ENCODE measurements at regions not wholly inside any gene's neighbourhood (a gene's known extent, or its start where the extent isn't known, plus 50 kb on each side); places are given as distances from the start of the nearest gene placed in this dataset.

DNA sequence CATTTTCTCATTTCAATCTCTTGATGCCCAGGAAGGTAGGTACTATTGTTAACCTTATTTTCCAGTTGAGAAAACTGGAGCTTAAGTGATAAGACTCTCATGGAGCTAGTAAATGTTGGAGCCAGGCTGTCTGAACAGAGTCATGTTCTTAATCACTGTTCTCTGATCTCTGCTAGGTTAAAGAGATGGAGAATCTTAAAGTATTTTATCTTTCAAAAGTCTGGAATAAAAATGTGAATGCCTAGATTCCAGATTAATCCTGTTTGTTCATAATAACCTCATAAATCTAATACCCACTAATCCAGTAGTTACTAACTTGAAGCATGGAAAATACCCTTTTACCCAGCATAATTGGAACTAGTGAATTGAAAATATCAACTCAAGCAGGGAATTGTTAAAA is 341.0 kb upstream of the RGS6 start:
- Histone ChIP-seq H3K4me3 (no peak overlapping the region), H3K36me3 (no peaks in the 10 kb centered on the region), H3K9me3 (no peaks in the 10 kb centered on the region), H3K27ac (no peak overlapping the region), H3K27me3 (no peaks in the 10 kb centered on the region), H3K4me1 (peaks cover 0 to 41% (median 10%) of the 10 kb centered on the region in 3 donors)
- TF ChIP-seq, protein P1, sequence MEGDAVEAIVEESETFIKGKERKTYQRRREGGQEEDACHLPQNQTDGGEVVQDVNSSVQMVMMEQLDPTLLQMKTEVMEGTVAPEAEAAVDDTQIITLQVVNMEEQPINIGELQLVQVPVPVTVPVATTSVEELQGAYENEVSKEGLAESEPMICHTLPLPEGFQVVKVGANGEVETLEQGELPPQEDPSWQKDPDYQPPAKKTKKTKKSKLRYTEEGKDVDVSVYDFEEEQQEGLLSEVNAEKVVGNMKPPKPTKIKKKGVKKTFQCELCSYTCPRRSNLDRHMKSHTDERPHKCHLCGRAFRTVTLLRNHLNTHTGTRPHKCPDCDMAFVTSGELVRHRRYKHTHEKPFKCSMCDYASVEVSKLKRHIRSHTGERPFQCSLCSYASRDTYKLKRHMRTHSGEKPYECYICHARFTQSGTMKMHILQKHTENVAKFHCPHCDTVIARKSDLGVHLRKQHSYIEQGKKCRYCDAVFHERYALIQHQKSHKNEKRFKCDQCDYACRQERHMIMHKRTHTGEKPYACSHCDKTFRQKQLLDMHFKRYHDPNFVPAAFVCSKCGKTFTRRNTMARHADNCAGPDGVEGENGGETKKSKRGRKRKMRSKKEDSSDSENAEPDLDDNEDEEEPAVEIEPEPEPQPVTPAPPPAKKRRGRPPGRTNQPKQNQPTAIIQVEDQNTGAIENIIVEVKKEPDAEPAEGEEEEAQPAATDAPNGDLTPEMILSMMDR (IDR thresholded peaks at IDR 0.05), result no peak
- TF ChIP-seq EP300 (IDR thresholded peaks at IDR 0.05), result no peak
- TF ChIP-seq POLR2A (IDR thresholded peaks at IDR 0.05), result no peak
- TF ChIP-seq POLR2AphosphoS5 (IDR thresholded peaks at IDR 0.05), result no peak
- ATAC-seq, result no peak

DNA sequence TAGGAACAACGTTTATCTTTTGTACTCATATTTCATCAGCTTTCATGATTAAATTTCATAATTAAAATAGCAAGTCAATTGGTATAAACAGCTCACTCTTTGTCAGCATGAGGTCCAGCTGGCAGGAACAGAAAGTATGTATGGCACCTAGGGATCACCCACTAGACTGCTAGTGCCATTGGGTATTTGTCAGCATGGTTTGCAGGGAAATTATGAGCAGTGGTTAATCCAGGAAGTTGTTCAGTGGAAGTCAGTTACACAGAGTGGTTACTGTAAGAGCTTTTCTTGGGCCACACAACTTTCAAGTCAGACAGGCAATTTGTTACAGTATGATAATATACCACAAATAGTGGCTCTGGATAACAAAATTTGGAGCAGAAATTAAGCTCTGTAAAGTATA is 340.3 kb upstream of the RGS6 start:
- Histone ChIP-seq H3K4me3 (no peak overlapping the region), H3K27ac (no peak overlapping the region), H3K27me3 (no peaks in the 10 kb centered on the region), H3K9me3 (no peaks in the 10 kb centered on the region), H3K36me3 (no peaks in the 10 kb centered on the region), H3K4me1 (peaks cover 0 to 34% (median 10%) of the 10 kb centered on the region in 3 donors)
- TF ChIP-seq, protein P1 (IDR thresholded peaks at IDR 0.05), result no peak
- no peak for TF ChIP-seq EP300 (IDR thresholded peaks at IDR 0.05)
- TF ChIP-seq POLR2AphosphoS5 (IDR thresholded peaks at IDR 0.05), result peak; percentile 76
- WGBS, 2 donors (ENCODE audit: low coverage in 1 of 2), result 22% methylated on average over 1 of the region's 1 CpG
- ATAC-seq, result no peak

DNA sequence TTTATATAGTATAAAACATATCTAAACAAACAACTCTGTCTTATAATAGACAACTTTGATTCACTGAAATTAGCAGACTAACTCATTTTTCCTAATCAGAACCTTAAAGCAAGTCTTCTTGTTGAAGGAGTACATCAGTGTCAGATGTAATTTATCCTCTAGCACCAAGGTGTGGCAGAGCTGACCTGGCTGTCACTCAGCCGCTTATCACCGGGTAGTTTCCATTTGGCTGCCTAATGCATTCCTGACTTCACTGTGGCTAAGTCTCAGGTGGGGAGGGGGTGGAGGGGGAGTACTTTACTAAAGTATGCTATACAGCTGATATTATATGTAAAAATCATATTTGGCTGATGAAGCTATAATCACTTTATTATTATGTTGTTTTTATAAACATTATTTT is 339.9 kb upstream of the RGS6 start:
- H3K27me3 ChIP-seq, result no peaks in the 10 kb centered on the region
- peaks cover 0 to 30% (median 10%) of the 10 kb centered on the region in 3 donors for H3K4me1 ChIP-seq
- no peak overlapping the region for H3K4me3 ChIP-seq
- WGBS, 2 donors (ENCODE audit: low coverage in 1 of 2), result 50 to 75% methylated on average over 2 of the region's 2 CpGs
- no peaks in the 10 kb centered on the region for H3K9me3 ChIP-seq
- no peak for ATAC-seq
- TF ChIP-seq POLR2A (IDR thresholded peaks at IDR 0.05) (no peak), EP300 (IDR thresholded peaks at IDR 0.05) (no peak), POLR2AphosphoS5 (IDR thresholded peaks at IDR 0.05) (no peak)
- TF ChIP-seq, protein P1 (IDR thresholded peaks at IDR 0.05), result no peak
- no peak overlapping the region for H3K27ac ChIP-seq
- no peaks in the 10 kb centered on the region for H3K36me3 ChIP-seq

DNA sequence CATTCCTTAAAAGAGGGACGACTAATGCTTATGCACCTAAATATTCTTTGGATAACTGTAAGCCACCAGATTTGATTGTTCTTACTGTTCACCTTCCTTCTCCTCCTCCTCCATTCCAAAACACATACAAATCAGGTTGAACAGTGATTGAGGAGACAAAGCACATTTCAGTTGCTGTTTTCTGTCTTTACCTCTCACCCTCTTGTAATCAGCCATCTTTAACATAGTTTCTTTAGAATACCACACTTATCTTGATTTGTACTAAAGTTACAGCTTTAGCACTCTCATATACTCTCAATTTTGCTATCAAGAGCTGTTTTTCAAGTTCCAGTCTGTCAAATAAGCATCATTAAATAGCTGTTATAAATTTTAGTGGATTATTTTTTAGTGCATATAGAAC is 338.3 kb upstream of the RGS6 start:
- no peaks in the 10 kb centered on the region for H3K36me3 ChIP-seq
- peaks cover 0 to 28% (median 10%) of the 10 kb centered on the region in 3 donors for H3K4me1 ChIP-seq
- no peaks in the 10 kb centered on the region for H3K9me3 ChIP-seq
- no peak for ATAC-seq
- no peaks in the 10 kb centered on the region for H3K27me3 ChIP-seq
- no peak for TF ChIP-seq POLR2AphosphoS5 (IDR thresholded peaks at IDR 0.05)
- no peak for TF ChIP-seq POLR2A (IDR thresholded peaks at IDR 0.05)
- no peak for TF ChIP-seq EP300 (IDR thresholded peaks at IDR 0.05)
- TF ChIP-seq, protein P1 (IDR thresholded peaks at IDR 0.05), result no peak
- whole genome bisulfite sequencing, 2 donors (ENCODE audit: low coverage in 1 of 2), result 83 to 89% methylated on average over 1 of the region's 1 CpG
- H3K4me3 ChIP-seq, result no peak overlapping the region
- no peak overlapping the region for H3K27ac ChIP-seq

DNA sequence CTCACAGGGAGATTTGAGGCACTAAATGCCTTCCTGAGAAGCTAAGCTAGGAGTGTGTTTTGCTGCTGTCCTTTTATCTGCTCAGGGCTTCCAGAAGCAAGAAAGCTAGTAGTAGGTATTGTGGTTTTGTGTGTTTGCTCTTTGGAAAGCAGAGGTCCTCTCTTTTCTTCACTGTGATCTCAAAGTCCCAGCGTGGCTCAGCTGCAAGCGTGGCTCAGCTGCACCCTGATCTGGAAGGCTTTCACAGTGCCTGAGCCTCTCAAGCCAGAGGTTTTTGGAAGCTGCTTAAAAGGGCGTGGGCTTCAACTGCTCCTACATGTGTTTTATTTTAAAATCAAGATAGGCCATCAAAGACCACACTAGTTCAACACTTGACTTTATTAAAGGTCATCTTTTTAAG is 337.4 kb upstream of the RGS6 start:
- peaks cover 0 to 28% (median 10%) of the 10 kb centered on the region in 3 donors for H3K4me1 ChIP-seq
- ATAC-seq, result no peak
- H3K27me3 ChIP-seq, result no peaks in the 10 kb centered on the region
- no peak overlapping the region for H3K4me3 ChIP-seq
- no peaks in the 10 kb centered on the region for H3K36me3 ChIP-seq
- 0 to 17% methylated on average over 1 to 2 of the region's 3 CpGs for WGBS, 2 donors (ENCODE audit: low coverage in 1 of 2)
- no peak overlapping the region for H3K27ac ChIP-seq
- TF ChIP-seq POLR2A (IDR thresholded peaks at IDR 0.05) (no peak), POLR2AphosphoS5 (IDR thresholded peaks at IDR 0.05) (no peak), EP300 (IDR thresholded peaks at IDR 0.05) (no peak)
- TF ChIP-seq, protein P1 (IDR thresholded peaks at IDR 0.05), result no peak
- no peaks in the 10 kb centered on the region for H3K9me3 ChIP-seq
